ENCODE measurements at regions not wholly inside any gene's neighbourhood (a gene's known extent, or its start where the extent isn't known, plus 50 kb on each side); places are given as distances from the start of the nearest gene placed in this dataset.

DNA sequence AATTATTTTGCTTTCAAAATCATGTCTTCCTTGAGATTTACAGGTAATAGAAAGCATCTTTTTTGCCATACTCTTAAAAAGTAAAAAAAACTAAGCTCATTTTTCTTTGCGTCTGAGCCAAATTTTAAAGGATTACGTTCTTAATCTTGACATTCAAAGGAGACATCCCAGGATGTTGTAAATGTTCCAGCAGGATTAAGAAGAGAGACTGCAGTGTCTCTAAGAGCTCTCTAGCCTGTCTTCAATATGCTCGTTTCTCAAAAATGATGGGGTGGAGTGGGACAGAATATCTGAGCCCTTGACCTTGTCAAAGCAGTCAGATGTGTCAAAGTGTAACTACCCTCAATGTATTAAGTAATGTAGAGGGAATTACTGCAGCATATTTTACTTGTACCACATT is 363.3 kb downstream of the PCDH7 start (continued):
- TF ChIP-seq, protein P1, sequence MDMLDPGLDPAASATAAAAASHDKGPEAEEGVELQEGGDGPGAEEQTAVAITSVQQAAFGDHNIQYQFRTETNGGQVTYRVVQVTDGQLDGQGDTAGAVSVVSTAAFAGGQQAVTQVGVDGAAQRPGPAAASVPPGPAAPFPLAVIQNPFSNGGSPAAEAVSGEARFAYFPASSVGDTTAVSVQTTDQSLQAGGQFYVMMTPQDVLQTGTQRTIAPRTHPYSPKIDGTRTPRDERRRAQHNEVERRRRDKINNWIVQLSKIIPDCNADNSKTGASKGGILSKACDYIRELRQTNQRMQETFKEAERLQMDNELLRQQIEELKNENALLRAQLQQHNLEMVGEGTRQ (IDR thresholded peaks at IDR 0.05; ENCODE audit: low read length): no peak
- no peak for TF ChIP-seq HDAC6 (IDR thresholded peaks at IDR 0.05; ENCODE audit: low read depth, low read length)
